T-helper 17 cell (primary cell): ENCODE measurements at regions not wholly inside any gene's neighbourhood (a gene's known extent, or its start where the extent isn't known, plus 50 kb on each side); places are given as distances from the start of the nearest gene placed in this dataset.
"Not testable (repeated sequence)": the region's sequence is repeated elsewhere in the genome, so short reads cannot be mapped to it uniquely, and the experiment has no call there.

Source experiments
- ATAC-seq: fragments of 150-1000 bp; cut with Tn5 transposase; 2 replicates; pipeline ENCODE4 v1.10.0; 2021; ENCODE audit warnings: mild to moderate bottlenecking, moderate library complexity
- DNase-seq, 3 donors: peaks; one replicate each; pipeline versions ENCODE4 v3.0.0 to v3.0.0-alpha.2; 2020 to 2021
- H3K9me3 ChIP-seq: one replicate; pipeline ENCODE4 v1.7.0; 2013; ENCODE audit warnings: low read length, mild to moderate bottlenecking; ENCODE audit not compliant: control insufficient read depth, poor library complexity, severe bottlenecking
- H3K27ac Mint-ChIP-seq: one replicate; pipeline ENCODE4 v1.8.0; 2022; ENCODE audit warnings: mild to moderate bottlenecking, moderate library complexity, mixed read lengths
- H3K27me3 Mint-ChIP-seq: one replicate; pipeline ENCODE4 v1.8.0; 2022; ENCODE audit warnings: mixed read lengths
- H3K36me3 Mint-ChIP-seq: one replicate; pipeline ENCODE4 v1.8.0; 2022; ENCODE audit warnings: low read depth, mixed read lengths
- H3K4me1 Mint-ChIP-seq: one replicate; pipeline ENCODE4 v1.8.0; 2022; ENCODE audit warnings: mild to moderate bottlenecking, mixed read lengths
- H3K4me3 Mint-ChIP-seq: one replicate; pipeline ENCODE4 v1.8.0; 2022; ENCODE audit warnings: mild to moderate bottlenecking, moderate library complexity, mixed read lengths

- DNase-seq (no peak), ATAC-seq (no peak)
- Mint-ChIP-seq H3K4me3 (no peak overlapping the region), H3K4me1 (no peaks in the 10 kb centered on the region), H3K36me3 (no peaks in the 10 kb centered on the region), H3K27ac (no peak overlapping the region), H3K27me3 (no peaks in the 10 kb centered on the region)
- no peaks in the 10 kb centered on the region for H3K9me3 ChIP-seq
Measured at GRCh38 chr9:108396193-108396592, 459.6 kb downstream of the ACTL7B start.

- no peaks in the 10 kb centered on the region for H3K9me3 ChIP-seq
- Mint-ChIP-seq H3K27ac (no peak overlapping the region), H3K4me3 (no peak overlapping the region), H3K36me3 (no peaks in the 10 kb centered on the region), H3K4me1 (no peaks in the 10 kb centered on the region), H3K27me3 (no peaks in the 10 kb centered on the region)
- ATAC-seq (no peak), DNase-seq (no peak)
Measured at GRCh38 chr9:108395421-108395820, 460.4 kb downstream of the ACTL7B start.

GRCh38 chr9:108394726-108395125 lies 461.1 kb downstream of the ACTL7B start:
- H3K9me3 ChIP-seq, result no peaks in the 10 kb centered on the region
- Mint-ChIP-seq H3K4me1 (no peaks in the 10 kb centered on the region), H3K4me3 (no peak overlapping the region), H3K27me3 (no peaks in the 10 kb centered on the region), H3K36me3 (no peaks in the 10 kb centered on the region), H3K27ac (no peak overlapping the region)
- ATAC-seq (no peak), DNase-seq (no peak)

- not testable (repeated sequence) for H3K9me3 ChIP-seq, ATAC-seq, H3K27ac Mint-ChIP-seq, H3K4me1 Mint-ChIP-seq, DNase-seq, H3K4me3 Mint-ChIP-seq, H3K27me3 Mint-ChIP-seq, H3K36me3 Mint-ChIP-seq
Measured at GRCh38 chr9:108393481-108394001, 462.2 kb downstream of the ACTL7B start.

- Mint-ChIP-seq H3K36me3 (no peaks in the 10 kb centered on the region), H3K27ac (no peak overlapping the region), H3K4me3 (no peak overlapping the region), H3K4me1 (no peaks in the 10 kb centered on the region), H3K27me3 (no peaks in the 10 kb centered on the region)
- ATAC-seq (no peak), DNase-seq (no peak)
- no peaks in the 10 kb centered on the region for H3K9me3 ChIP-seq
Measured at GRCh38 chr9:108392877-108393276, 462.9 kb downstream of the ACTL7B start.

GRCh38 chr9:108389056-108389455 lies 466.7 kb downstream of the ACTL7B start:
- H3K36me3 Mint-ChIP-seq, result peaks cover 2% of the 10 kb centered on the region
- DNase-seq (no peak), ATAC-seq (no peak)
- no peak overlapping the region for H3K4me3 Mint-ChIP-seq
- no peaks in the 10 kb centered on the region for H3K9me3 ChIP-seq
- no peaks in the 10 kb centered on the region for H3K4me1 Mint-ChIP-seq
- no peak overlapping the region for H3K27ac Mint-ChIP-seq
- H3K27me3 Mint-ChIP-seq, result no peaks in the 10 kb centered on the region

- H3K9me3 ChIP-seq, result no peaks in the 10 kb centered on the region
- peaks cover 2% of the 10 kb centered on the region for H3K36me3 Mint-ChIP-seq
- no peaks in the 10 kb centered on the region for H3K4me1 Mint-ChIP-seq
- ATAC-seq (no peak), DNase-seq (no peak)
- no peak overlapping the region for H3K4me3 Mint-ChIP-seq
- no peaks in the 10 kb centered on the region for H3K27me3 Mint-ChIP-seq
- no peak overlapping the region for H3K27ac Mint-ChIP-seq
Measured at GRCh38 chr9:108386859-108387384, 468.9 kb downstream of the ACTL7B start.

- DNase-seq (no peak), ATAC-seq (no peak)
- no peaks in the 10 kb centered on the region for H3K27me3 Mint-ChIP-seq
- H3K4me1 Mint-ChIP-seq, result no peaks in the 10 kb centered on the region
- H3K9me3 ChIP-seq, result no peaks in the 10 kb centered on the region
- no peak overlapping the region for H3K27ac Mint-ChIP-seq
- peaks cover 2% of the 10 kb centered on the region for H3K36me3 Mint-ChIP-seq
- no peak overlapping the region for H3K4me3 Mint-ChIP-seq
Measured at GRCh38 chr9:108386032-108386431, 469.8 kb downstream of the ACTL7B start.

- Mint-ChIP-seq H3K27me3 (no peaks in the 10 kb centered on the region), H3K4me3 (no peak overlapping the region), H3K4me1 (no peaks in the 10 kb centered on the region), H3K27ac (no peak overlapping the region), H3K36me3 (peaks cover 2% of the 10 kb centered on the region)
- ATAC-seq (no peak), DNase-seq (no peak)
- H3K9me3 ChIP-seq, result no peaks in the 10 kb centered on the region
Measured at GRCh38 chr9:108383796-108384195, 472.0 kb downstream of the ACTL7B start.

- no peaks in the 10 kb centered on the region for H3K4me1 Mint-ChIP-seq
- no peak overlapping the region for H3K4me3 Mint-ChIP-seq
- H3K36me3 Mint-ChIP-seq, result peaks cover 2% of the 10 kb centered on the region
- no peaks in the 10 kb centered on the region for H3K27me3 Mint-ChIP-seq
- no peak overlapping the region for H3K27ac Mint-ChIP-seq
- H3K9me3 ChIP-seq, result no peaks in the 10 kb centered on the region
- ATAC-seq (no peak), DNase-seq (no peak)
Measured at GRCh38 chr9:108382310-108382709, 473.5 kb downstream of the ACTL7B start.

- H3K9me3 ChIP-seq, result no peaks in the 10 kb centered on the region
- H3K27me3 Mint-ChIP-seq, result no peaks in the 10 kb centered on the region
- H3K36me3 Mint-ChIP-seq, result no peaks in the 10 kb centered on the region
- ATAC-seq, result no peak
- no peak overlapping the region for H3K27ac Mint-ChIP-seq
- no peaks in the 10 kb centered on the region for H3K4me1 Mint-ChIP-seq
- no peak for DNase-seq
- no peak overlapping the region for H3K4me3 Mint-ChIP-seq
Measured at GRCh38 chr9:108377881-108378280, 477.9 kb downstream of the ACTL7B start.

GRCh38 chr9:108377382-108377781 lies 478.4 kb downstream of the ACTL7B start:
- Mint-ChIP-seq H3K36me3 (no peaks in the 10 kb centered on the region), H3K27me3 (no peaks in the 10 kb centered on the region), H3K27ac (no peak overlapping the region), H3K4me3 (no peak overlapping the region), H3K4me1 (no peaks in the 10 kb centered on the region)
- DNase-seq, result no peak
- ATAC-seq, result no peak
- no peaks in the 10 kb centered on the region for H3K9me3 ChIP-seq

- ATAC-seq, result no peak
- Mint-ChIP-seq H3K36me3 (no peaks in the 10 kb centered on the region), H3K4me3 (no peak overlapping the region), H3K27me3 (no peaks in the 10 kb centered on the region), H3K27ac (no peak overlapping the region), H3K4me1 (no peaks in the 10 kb centered on the region)
- DNase-seq, result no peak
- no peaks in the 10 kb centered on the region for H3K9me3 ChIP-seq
Measured at GRCh38 chr9:108376140-108376539, 479.6 kb downstream of the ACTL7B start.

GRCh38 chr9:108374626-108375025 lies 481.2 kb downstream of the ACTL7B start:
- no peak overlapping the region for H3K4me3 Mint-ChIP-seq
- ATAC-seq, result no peak
- H3K27ac Mint-ChIP-seq, result no peak overlapping the region
- no peak for DNase-seq
- H3K9me3 ChIP-seq, result no peaks in the 10 kb centered on the region
- no peaks in the 10 kb centered on the region for H3K4me1 Mint-ChIP-seq
- H3K27me3 Mint-ChIP-seq, result no peaks in the 10 kb centered on the region
- H3K36me3 Mint-ChIP-seq, result no peaks in the 10 kb centered on the region
